WTC11 (cell line): ENCODE measurements at regions not wholly inside any gene's neighbourhood (a gene's known extent, or its start where the extent isn't known, plus 50 kb on each side); places are given as distances from the start of the nearest gene placed in this dataset.

Source experiments
- ATAC-seq: fragments of 200-7000 bp; cut with Tn5 transposase; 2 replicates; pipeline ENCODE4 v1.10.0; 2021; ENCODE audit warnings: mild to moderate bottlenecking, moderate library complexity
- CTCF ChIA-PET: fragments of 300-600 bp; sonication (Branson Sonifier 250); formaldehyde crosslinking; loops from one replicate; lab custom pipeline; 2021; ENCODE audit warnings: antibody characterized with exemption; lab: Charles Lee
- POLR2A ChIA-PET: fragments of 350-600 bp; sonication (Branson Sonifier 250); formaldehyde crosslinking; loops from one replicate; lab custom pipeline; 2021; ENCODE audit warnings: antibody characterized with exemption; lab: Charles Lee
- DNase-seq: peaks from one replicate; pipeline ENCODE4 v3.0.0; 2021; ENCODE audit warnings: low spot score
- H3K27ac Mint-ChIP-seq: 2 replicates; pipeline ENCODE4 v1.8.0; 2021; ENCODE audit warnings: mixed read lengths
- H3K27me3 Mint-ChIP-seq: 2 replicates; pipeline ENCODE4 v1.8.0; 2021; ENCODE audit warnings: low read depth, mild to moderate bottlenecking, moderate library complexity, mixed read lengths
- H3K36me3 Mint-ChIP-seq: 2 replicates; pipeline ENCODE4 v1.8.0; 2021; ENCODE audit warnings: mixed read lengths
- H3K4me1 Mint-ChIP-seq: 2 replicates; pipeline ENCODE4 v1.8.0; 2022; ENCODE audit warnings: mixed read lengths
- H3K4me3 Mint-ChIP-seq: 2 replicates; pipeline ENCODE4 v1.8.0; 2021; ENCODE audit warnings: mild to moderate bottlenecking, moderate library complexity, mixed read lengths
- H3K9me3 Mint-ChIP-seq: 2 replicates; pipeline ENCODE4 v1.8.0; 2021; ENCODE audit warnings: mixed read lengths
- FOXP4 ChIP-seq: sonication (generic); formaldehyde crosslinking; IDR thresholded peaks from 2 replicates; pipeline ENCODE4 v1.8.0; 2022; ENCODE audit warnings: mild to moderate bottlenecking, missing genetic modification reagents
- JAZF1 ChIP-seq: fragments of 250-450 bp; sonication (Bioruptor Pico); IDR thresholded peaks from 2 replicates; pipeline ENCODE4 v1.9.0; 2021; ENCODE audit warnings: moderate library complexity, mild to moderate bottlenecking, inconsistent platforms
- NFATC4 ChIP-seq: fragments of 250-450 bp; sonication (Bioruptor Pico); IDR thresholded peaks from 2 replicates; pipeline ENCODE4 v1.9.0; 2021; ENCODE audit warnings: mild to moderate bottlenecking
- NR1H2 ChIP-seq: sonication (generic); formaldehyde crosslinking; IDR thresholded peaks from 2 replicates; pipeline ENCODE4 v1.9.0; 2021; ENCODE audit warnings: mild to moderate bottlenecking, moderate library complexity, missing genetic modification reagents
- NR3C1 ChIP-seq: sonication (generic); formaldehyde crosslinking; conservative IDR thresholded peaks from 2 replicates; pipeline ENCODE4 v1.8.1; 2023; ENCODE audit warnings: low read depth, mild to moderate bottlenecking, missing genetic modification reagents
- OVOL2 ChIP-seq: fragments of 250-450 bp; sonication (Bioruptor Pico); IDR thresholded peaks from 2 replicates; pipeline ENCODE4 v1.9.0; 2021; ENCODE audit warnings: mild to moderate bottlenecking, borderline replicate concordance
- PRRX2 ChIP-seq: fragments of 250-450 bp; sonication (Bioruptor Pico); IDR thresholded peaks from 2 replicates; pipeline ENCODE4 v1.8.0; 2021; ENCODE audit warnings: mild to moderate bottlenecking
- STAT6 ChIP-seq: sonication (generic); formaldehyde crosslinking; conservative IDR thresholded peaks from 2 replicates; pipeline ENCODE4 v1.8.1; 2023; ENCODE audit warnings: mild to moderate bottlenecking, low read depth, missing genetic modification reagents, moderate library complexity
- TCF7 ChIP-seq: sonication (generic); formaldehyde crosslinking; IDR thresholded peaks from 2 replicates; pipeline ENCODE4 v1.8.0; 2022; ENCODE audit warnings: mild to moderate bottlenecking, low read depth, missing genetic modification reagents, moderate library complexity
- ZBTB21 ChIP-seq: sonication (generic); formaldehyde crosslinking; IDR thresholded peaks from 2 replicates; pipeline ENCODE4 v1.8.1; 2023; ENCODE audit warnings: mild to moderate bottlenecking, missing genetic modification reagents, borderline replicate concordance
- ZNF219 ChIP-seq: sonication (generic); formaldehyde crosslinking; IDR thresholded peaks from 2 replicates; pipeline ENCODE4 v1.8.0; 2023; ENCODE audit warnings: missing genetic modification reagents, mild to moderate bottlenecking, borderline replicate concordance
- ZNF281 ChIP-seq: sonication (generic); formaldehyde crosslinking; IDR thresholded peaks from 2 replicates; pipeline ENCODE4 v1.8.0; 2023; ENCODE audit warnings: mild to moderate bottlenecking, missing genetic modification reagents
- TF ChIP-seq, protein P1 (sequence below): sonication (generic); formaldehyde crosslinking; IDR thresholded peaks from 2 replicates; pipeline ENCODE4 v1.8.1; 2022; ENCODE audit warnings: low read depth, missing genetic modification reagents, borderline replicate concordance
- TF ChIP-seq, protein P2 (sequence below): sonication (generic); formaldehyde crosslinking; IDR thresholded peaks from 2 replicates; pipeline ENCODE4 v1.8.0; 2022; ENCODE audit warnings: missing genetic modification reagents

DNA sequence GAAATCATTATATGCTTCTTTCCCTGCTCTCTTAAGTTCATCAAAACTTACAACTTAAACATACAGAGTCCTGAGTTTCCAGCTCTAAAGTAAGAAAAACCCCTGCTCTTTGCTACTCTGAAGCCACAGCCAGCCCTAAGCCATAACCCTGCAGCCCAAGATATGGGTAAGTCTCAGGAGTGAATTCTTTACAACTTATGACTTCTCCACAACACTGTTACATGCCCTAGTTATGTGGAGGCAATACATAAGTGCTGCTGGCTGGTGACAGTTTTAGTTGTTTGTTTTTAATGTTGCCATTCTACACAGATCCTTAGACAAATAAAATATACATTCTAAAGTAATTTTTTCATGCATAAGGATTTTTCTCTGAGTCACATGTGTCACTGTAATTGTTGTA is 100.2 kb downstream of the FBXO8 start:
- no peak for TF ChIP-seq NR3C1 (CRISPR knock-in tag)
- TF ChIP-seq NR1H2 (CRISPR knock-in tag), result no peak
- TF ChIP-seq ZBTB21 (CRISPR knock-in tag), result no peak
- H3K4me3 Mint-ChIP-seq, result no peak overlapping the region
- DNase-seq (no peak), ATAC-seq (no peak)
- CTCF ChIA-PET, result interaction anchor here (0.7 kb wide), 1 partner anchor 31 kb away, joined by 6 read pairs; no protein-coding TSS in a partner anchor
- H3K4me1 Mint-ChIP-seq, result no peaks in the 10 kb centered on the region
- no peaks in the 10 kb centered on the region for H3K36me3 Mint-ChIP-seq
- H3K9me3 Mint-ChIP-seq, result no peaks in the 10 kb centered on the region
- POLR2A ChIA-PET, result no interaction called here
- no peak overlapping the region for H3K27ac Mint-ChIP-seq
- H3K27me3 Mint-ChIP-seq, result no peaks in the 10 kb centered on the region

DNA sequence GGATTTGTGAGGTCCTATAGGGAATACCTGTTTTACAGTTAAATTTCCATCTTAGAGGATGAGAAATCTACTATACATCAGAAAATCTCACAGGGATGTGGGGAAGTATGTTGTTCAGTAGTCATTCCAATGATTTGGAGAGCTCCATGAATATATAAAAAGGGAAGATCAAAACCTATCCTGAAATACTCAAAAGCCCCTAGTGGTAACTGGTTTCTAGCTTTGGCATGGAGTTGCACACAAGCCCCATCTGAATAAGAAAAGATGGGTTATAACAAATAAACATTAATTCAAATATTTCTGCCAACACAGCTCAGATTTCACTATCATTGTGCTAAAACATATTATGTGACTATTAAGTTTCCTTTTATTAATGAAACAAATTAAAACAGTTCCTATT is 101.6 kb downstream of the FBXO8 start:
- H3K36me3 Mint-ChIP-seq, result no peaks in the 10 kb centered on the region
- H3K27ac Mint-ChIP-seq, result no peak overlapping the region
- no peaks in the 10 kb centered on the region for H3K9me3 Mint-ChIP-seq
- H3K4me1 Mint-ChIP-seq, result no peaks in the 10 kb centered on the region
- ATAC-seq, result no peak
- ChIA-PET CTCF (interaction anchor here (0.7 kb wide), 1 partner anchor 74 kb away, joined by 3 read pairs; no protein-coding TSS in a partner anchor), POLR2A (no interaction called here)
- DNase-seq, result no peak
- TF ChIP-seq OVOL2 (CRISPR knock-in tag), result no peak
- no peak for TF ChIP-seq PRRX2 (CRISPR knock-in tag)
- TF ChIP-seq ZNF219, result no peak
- no peak for TF ChIP-seq JAZF1 (CRISPR knock-in tag)
- TF ChIP-seq, protein P1, sequence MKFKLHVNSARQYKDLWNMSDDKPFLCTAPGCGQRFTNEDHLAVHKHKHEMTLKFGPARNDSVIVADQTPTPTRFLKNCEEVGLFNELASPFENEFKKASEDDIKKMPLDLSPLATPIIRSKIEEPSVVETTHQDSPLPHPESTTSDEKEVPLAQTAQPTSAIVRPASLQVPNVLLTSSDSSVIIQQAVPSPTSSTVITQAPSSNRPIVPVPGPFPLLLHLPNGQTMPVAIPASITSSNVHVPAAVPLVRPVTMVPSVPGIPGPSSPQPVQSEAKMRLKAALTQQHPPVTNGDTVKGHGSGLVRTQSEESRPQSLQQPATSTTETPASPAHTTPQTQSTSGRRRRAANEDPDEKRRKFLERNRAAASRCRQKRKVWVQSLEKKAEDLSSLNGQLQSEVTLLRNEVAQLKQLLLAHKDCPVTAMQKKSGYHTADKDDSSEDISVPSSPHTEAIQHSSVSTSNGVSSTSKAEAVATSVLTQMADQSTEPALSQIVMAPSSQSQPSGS (CRISPR knock-in tag), result no peak
- no peak for TF ChIP-seq ZNF281 (CRISPR knock-in tag)
- TF ChIP-seq FOXP4, result no peak
- no peak for TF ChIP-seq NR3C1 (CRISPR knock-in tag)
- TF ChIP-seq, protein P2, sequence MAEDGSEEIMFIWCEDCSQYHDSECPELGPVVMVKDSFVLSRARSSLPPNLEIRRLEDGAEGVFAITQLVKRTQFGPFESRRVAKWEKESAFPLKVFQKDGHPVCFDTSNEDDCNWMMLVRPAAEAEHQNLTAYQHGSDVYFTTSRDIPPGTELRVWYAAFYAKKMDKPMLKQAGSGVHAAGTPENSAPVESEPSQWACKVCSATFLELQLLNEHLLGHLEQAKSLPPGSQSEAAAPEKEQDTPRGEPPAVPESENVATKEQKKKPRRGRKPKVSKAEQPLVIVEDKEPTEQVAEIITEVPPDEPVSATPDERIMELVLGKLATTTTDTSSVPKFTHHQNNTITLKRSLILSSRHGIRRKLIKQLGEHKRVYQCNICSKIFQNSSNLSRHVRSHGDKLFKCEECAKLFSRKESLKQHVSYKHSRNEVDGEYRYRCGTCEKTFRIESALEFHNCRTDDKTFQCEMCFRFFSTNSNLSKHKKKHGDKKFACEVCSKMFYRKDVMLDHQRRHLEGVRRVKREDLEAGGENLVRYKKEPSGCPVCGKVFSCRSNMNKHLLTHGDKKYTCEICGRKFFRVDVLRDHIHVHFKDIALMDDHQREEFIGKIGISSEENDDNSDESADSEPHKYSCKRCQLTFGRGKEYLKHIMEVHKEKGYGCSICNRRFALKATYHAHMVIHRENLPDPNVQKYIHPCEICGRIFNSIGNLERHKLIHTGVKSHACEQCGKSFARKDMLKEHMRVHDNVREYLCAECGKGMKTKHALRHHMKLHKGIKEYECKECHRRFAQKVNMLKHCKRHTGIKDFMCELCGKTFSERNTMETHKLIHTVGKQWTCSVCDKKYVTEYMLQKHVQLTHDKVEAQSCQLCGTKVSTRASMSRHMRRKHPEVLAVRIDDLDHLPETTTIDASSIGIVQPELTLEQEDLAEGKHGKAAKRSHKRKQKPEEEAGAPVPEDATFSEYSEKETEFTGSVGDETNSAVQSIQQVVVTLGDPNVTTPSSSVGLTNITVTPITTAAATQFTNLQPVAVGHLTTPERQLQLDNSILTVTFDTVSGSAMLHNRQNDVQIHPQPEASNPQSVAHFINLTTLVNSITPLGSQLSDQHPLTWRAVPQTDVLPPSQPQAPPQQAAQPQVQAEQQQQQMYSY, result no peak
- no peak for TF ChIP-seq NFATC4 (CRISPR knock-in tag)
- no peak for TF ChIP-seq TCF7 (CRISPR knock-in tag)
- TF ChIP-seq STAT6 (CRISPR knock-in tag), result no peak
- no peaks in the 10 kb centered on the region; the same call in 1 of the 2 replicates for H3K27me3 Mint-ChIP-seq
- no peak overlapping the region for H3K4me3 Mint-ChIP-seq
